ENCODE measurements at regions not wholly inside any gene's neighbourhood (a gene's known extent, or its start where the extent isn't known, plus 50 kb on each side); places are given as distances from the start of the nearest gene placed in this dataset.
"Not testable (repeated sequence)": the region's sequence is repeated elsewhere in the genome, so short reads cannot be mapped to it uniquely, and the experiment has no call there.

DNA sequence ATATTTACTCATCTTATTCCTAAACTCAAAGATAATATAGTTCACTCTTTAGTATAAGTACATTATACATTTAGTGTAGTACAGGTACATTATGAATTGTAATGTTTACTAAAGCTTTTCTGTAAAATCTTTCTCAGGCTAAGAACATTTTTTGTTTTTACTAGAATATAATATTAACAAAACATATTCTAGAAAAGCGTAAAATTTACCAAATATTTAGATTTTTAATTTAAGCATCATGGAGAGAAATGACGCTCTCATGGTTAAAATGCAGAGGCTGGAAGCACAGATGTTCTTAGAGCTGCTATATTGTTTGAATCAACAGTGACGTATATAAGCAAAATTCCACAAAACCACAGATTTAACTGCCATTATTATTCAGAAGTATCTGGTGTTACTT lies 54.7 kb upstream of the NBPF15 start:
- not testable (repeated sequence) for DNase-seq

DNA sequence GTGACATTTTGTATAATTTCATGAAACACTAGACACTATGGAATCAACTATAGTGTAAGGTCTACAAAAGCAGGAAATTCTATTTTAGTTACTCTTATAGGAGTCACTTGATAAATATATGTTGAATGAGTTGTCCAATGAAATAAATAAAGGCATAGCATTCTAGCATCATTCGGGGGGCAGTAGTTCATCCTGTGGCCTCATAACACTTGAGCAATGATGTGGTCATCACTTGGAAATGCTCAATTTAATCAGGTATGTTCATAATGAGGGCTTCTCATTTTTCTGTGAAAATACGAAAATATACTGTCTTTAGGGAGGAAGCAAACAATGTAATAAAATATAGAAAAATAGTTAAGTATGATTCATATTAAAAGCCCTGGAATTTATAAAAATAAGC lies 55.4 kb upstream of the NBPF15 start:
- not testable (repeated sequence) for DNase-seq

DNA sequence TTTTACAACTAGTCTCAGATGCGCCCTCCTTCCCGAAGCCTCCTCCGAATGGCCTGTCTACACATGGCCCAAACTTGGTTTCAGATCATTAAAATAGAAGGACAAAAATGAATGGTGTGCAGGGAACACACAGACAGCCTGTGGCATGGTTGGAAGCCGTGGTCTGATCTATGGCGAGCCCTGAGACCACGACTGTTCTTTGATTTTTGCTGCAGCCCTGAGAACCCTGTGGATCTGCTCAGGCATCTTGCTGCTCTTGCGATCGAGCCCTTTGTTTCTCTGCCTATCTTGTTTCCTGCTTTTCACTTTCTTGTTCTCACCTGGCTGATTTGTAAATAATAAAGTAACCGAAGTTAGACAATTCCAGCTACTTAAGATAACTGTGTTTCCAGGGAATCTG lies 57.0 kb upstream of the NBPF15 start:
- DNase-seq: not testable (repeated sequence)

DNA sequence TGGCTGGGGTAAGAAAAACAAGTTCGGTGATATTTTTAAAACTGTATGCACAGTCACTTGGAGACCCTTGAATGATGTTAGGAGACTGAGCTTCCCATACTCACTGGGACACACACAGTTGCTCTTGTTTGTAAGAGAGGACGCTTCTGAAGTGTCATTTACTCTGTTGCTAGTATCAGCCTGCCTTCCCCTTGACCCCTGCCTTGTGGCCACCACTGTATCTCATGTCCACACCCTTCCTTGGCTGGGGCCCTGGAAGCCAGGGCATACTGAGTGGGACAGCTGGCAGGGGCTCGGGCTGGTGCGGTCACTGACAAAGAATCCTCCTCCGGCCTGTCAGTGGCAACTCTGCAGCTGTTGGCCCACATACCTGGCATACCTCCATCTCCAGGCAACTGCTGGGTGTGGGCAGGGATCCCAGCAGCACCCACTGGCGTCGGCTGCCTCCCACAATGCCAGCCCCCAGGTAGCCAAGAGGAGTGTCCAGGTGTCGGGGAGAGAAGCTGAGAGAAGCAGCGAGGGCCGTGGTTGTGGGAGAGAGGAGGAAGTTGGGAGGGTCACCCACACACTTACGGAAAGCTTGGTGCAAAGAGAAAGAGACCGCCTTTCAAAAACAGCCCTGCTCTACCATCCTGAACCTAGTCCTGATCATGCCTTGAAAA lies 58.2 kb upstream of the NBPF15 start:
- not testable (repeated sequence) for DNase-seq

DNA sequence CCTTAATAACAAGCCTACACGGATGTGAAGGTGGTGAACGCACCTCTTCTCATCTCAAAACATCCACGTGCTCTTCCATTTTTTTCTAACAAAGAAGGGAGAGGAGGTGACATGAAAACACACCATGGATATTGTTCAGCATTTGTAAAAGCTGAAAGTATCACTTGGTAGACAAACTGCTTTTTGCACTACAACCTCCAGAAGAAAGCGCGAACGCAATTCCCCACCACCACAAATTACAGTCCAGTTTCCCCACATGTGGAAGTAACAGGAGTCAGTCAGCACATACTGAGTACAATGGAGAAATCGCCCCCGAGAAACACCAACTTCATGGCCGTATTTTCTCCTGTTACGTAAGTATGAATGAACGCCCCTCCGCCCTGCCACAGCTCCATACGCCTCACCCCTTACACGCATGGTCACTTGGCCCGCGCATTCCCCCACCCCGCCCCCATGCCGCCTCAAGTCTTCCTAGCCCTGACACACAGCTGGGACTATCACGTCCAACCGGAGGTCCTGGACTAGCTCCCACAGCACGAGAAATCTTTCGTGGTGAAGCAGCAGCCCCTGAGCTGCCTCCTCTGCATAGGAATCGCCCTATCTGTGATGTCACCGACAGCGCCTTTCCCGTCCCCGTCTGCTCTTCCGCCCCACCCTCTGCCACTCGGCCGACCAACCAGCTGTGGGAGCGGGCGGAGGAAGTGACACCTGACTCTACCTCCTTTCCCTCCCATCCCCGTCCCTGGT lies 62.4 kb upstream of the NBPF15 start:
- peak; percentile 71 for DNase-seq

DNA sequence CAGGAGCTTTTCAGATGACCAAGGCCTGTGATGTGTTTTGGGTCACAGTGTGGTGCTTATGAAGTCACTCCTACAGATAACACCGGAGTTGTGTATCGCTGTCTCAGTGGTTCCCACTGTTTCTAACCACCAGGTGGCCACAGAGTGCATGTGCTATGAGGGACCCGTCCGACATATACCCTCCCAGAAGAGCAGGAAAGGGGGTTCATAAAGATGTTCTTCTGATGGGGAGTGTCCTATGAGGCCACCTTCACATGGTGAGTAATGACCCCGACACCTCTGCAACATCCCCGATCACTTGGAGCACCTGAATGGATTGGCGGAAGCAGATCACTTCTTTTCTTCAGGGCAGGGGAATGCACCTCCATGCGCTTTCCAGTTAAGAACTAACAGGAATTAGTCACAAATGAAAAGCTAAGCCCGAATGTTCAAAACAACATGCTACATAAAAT lies 60.5 kb upstream of the PPIAL4F start:
- peak; percentile 12 for DNase-seq

DNA sequence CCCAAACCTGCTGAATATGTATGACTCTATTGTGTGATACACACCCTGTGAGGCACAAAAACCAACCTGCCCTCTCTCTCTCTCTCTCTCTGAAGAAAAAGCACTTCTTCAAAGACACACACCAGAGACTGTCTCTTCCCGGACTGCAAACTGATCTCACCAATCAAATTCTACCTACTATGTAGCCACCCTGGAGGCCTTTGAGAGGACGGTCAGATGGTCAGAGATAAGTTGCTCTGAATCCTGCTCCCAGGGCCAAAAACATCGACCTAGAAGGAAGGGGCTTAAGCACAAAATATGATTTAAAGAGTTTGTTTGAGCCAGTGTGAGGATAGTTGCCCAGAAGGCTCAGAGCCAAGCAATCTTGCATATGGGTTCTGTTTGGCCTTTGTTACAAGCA lies 59.2 kb upstream of the PPIAL4F start:
- not testable (repeated sequence) for DNase-seq

DNA sequence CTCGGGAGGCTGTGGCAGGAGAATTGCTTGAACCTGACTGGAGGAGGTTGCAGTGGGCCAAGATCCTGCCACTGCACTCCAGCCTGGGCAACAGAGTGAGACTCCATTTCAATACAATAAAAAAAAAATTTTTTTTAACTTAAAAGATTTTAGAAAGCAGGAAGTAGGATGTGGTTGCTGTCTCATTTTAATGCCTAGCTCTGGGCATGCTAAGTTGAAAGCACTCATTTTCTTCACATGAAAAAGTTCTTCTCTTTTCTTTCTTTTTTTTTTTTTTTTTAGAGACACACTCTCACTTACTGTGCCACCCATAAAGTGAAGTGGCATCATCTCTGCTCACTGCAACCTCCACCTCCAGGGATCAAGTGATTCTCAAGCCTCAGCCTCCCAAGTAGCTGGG lies 58.4 kb upstream of the PPIAL4F start:
- not testable (repeated sequence) for DNase-seq

DNA sequence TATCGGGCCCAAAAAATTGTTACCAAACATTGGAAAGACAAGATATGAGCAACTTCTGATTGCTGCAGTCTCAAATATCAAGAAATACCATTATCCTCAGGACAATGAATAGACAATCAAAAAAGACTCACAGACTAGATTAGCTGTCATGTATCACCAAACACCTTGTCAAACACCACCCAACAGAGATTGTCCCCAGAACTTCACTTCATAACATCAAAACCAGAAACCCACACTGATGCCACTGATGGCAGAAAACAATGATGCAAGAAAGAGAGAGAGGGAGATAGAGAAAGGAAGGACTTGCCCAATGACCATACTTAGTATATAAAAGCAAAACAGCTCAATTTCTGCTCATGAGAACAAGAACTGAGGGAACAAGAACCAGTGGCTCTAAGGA lies 56.0 kb upstream of the PPIAL4F start:
- DNase-seq: not testable (repeated sequence)

DNA sequence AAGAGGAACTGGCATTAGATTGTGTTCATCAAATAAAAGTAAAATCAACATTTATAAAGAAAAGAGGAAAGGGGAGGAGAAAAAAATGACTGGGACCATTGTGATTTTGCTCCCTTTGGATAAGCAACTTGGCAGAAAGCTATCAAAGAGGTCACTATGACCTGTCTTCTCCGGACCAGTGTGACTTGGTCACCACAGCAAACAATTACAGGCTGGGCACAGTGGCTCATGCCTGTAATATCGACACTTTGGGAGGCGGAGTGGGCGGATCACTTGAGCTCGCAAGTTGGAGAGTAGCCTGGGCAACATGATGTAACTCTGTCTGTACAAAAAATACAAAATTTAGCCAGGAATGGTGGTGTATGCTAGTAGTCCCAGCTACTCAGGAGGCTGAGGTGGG lies 55.5 kb upstream of the PPIAL4F start:
- not testable (repeated sequence) for DNase-seq

DNA sequence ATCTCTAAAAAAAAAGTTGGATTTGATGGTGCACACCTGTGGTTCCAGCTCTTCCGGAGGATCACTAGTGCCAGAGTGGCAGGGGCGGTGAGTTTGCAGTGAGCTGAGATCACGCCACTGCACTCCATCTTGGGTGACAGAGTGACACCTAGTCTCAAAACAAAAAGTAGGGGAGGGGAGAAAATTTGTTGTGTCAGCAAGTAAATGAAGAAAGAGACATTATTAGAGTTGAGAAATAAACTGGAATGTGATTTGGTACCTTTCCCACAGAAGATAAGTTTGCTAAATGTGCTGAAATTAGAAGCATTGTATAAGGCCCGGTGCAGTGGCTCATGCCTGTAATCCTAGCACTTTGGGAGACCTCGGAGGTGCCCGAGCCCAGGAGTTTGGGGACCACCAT lies 54.0 kb upstream of the PPIAL4F start:
- not testable (repeated sequence) for DNase-seq

DNA sequence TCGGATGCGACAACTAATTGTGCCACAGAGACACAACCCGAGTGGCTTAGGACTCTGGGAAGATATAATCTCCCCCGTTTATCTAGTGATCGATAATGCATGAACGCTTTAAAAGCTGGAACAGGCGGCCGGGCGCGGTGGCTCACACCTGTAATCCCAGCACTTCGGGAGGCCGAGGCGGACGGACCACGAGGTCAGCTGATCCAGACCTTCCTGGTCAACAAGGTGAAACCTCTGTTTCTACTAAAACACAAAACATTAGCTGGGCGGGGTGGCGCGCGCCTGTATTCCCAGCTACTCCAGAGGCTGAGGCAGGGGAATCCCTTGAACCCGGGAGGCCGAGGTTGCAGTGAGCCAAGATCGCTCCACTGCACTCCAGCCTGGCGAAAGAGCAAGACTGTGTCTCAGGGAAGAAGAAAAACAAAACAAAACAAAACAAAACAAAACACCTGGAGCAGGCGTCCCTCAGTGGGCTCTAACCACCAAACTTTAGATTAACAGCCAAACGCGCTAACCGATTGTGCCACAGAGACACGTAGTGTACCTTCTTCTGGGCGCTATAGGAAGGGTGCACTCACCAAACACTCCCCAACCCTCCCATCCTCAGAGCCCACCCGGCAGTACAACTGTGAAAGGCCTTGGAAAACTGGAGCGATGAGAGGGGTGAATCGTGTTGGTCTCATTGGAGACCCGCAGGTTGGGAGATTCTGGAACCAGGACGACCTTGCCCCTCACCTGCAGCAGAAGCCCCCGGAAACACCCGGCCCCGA lies 53.3 kb upstream of the PPIAL4F start:
- DNase-seq: not testable (repeated sequence)
